ENCODE measurements at regions not wholly inside any gene's neighbourhood (a gene's known extent, or its start where the extent isn't known, plus 50 kb on each side); places are given as distances from the start of the nearest gene placed in this dataset.
"Not testable (repeated sequence)": the region's sequence is repeated elsewhere in the genome, so short reads cannot be mapped to it uniquely, and the experiment has no call there.

DNA sequence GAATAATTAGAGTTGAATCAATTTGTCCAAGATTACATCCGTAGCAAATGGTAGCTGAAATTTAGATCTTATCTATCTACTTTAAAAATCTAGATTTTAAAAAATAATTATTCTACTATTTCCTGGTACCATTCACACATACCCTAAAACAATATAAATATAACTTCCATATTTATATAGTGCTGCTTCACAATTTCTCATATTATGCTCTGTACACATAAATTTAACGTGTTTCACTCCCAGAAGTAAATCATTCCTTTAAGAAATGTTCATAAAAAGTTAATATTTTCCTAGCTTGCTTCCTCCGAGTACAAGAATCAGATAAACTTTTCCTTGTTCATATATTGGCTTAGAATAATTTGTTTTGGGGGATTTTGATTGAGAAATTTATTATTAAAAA lies 857.0 kb upstream of the SPRY2 start:
- no peak for DNase-seq

DNA sequence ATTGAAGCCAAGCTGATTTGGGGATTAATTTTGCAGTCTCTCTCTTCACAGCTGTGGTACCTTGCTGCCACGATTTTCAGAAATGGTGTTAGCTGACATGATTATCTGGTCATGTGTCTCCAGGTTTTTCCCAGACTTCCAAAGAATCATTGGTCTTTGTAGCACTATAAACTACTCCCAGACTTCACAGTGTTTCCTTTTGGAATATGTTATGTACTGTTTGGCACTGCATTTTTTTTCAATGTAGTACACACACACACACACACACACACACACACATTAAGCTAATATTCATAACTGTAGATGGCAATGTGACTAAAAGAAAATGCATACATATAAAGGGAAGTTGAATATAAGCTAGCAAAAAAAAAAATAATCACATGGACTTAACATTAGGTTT lies 856.6 kb upstream of the SPRY2 start:
- DNase-seq = no peak

DNA sequence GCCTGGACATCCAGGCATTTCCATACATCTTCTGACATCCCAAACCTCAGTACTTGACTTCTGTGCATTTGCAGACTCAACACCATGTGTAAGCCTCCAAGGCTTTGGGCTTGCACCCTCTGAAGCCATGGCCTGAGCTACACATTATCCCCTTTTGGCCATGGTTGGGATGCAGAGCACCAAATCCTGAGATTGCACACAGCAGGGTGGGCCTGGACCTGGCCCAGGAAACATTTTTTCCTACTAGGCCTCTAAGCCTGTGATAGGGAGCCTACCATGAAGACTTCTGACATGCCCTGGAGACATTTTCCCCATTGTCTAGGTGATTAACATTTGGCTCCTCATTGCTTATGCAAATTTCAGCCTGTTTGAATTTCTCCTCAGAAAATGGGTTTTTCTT lies 853.4 kb upstream of the SPRY2 start:
- no peak for DNase-seq

- no peak for DNase-seq
These were observed 843.8 kb upstream of the SPRY2 start for GRCh38 chr13:81184556-81185265.

- DNase-seq = no peak
These were observed 831.7 kb upstream of the SPRY2 start for GRCh38 chr13:81172603-81173002.

DNA sequence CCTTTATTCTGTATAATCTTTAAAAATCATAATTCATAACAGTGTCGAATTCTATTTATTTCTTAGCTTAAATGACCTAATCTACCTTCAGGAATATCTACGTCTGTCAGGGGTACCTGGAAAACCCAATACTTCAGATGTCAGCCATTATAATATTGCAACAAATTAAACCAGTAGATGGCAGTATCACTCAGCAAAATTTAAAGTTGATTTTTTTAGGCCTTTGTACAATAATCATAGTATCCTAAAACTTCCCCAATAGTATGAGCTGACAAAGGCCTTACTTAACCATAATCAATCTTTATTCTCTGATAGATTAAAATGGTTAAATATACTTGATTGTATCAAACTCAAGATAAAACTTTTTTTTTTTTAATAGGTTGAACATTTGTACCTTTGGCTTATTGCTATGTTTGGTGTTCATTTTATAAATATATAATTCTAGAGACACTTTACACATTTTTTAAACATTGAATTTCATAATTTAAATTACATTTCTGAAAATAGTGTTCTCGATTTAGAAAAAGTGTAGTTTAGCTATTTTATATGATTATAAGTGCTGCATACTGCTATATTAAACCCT lies 830.2 kb upstream of the SPRY2 start:
- peak in 1 of 2 experiments; percentile 21 for DNase-seq

GRCh38 chr13:81163823-81164222 lies 822.9 kb upstream of the SPRY2 start:
- not testable (repeated sequence) for DNase-seq

- DNase-seq = no peak
These were observed 812.6 kb upstream of the SPRY2 start for GRCh38 chr13:81153478-81153877.

GRCh38 chr13:81148822-81149221 lies 807.9 kb upstream of the SPRY2 start:
- DNase-seq = no peak

- DNase-seq = not testable (repeated sequence)
These were observed 805.6 kb upstream of the SPRY2 start for GRCh38 chr13:81146576-81146975.

DNA sequence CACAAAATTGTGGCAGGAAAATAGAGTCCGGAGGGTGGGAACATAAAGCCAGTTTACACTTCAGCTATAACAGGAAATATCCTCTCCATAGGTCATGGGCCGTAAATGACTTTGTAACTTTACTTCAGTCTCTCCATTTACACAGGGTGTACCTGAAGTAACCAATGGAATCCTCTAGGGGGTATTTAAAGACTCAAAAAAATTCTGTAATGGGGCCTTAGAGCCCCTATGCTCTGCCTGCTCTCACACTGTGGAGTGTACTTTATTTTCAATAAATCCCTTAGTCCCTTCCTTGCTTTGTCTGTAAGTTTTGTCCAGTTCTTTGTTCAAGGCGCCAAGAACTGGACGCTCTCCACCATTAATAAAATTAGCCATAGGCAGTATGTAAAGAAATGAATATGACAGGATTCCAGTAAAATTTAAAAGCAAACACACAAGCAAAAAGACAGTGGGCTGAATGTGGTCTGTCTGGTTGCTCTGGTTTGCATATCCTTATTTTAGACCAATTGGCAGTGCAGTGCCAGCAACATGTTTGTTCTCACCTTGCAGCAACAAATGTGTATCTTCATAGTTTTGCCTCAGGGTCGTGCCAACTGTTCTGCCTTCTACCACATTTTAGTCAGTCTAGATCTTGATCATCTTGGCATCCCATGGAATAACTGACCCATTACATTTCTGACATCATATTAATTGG lies 801.5 kb upstream of the SPRY2 start:
- no peak for DNase-seq

DNA sequence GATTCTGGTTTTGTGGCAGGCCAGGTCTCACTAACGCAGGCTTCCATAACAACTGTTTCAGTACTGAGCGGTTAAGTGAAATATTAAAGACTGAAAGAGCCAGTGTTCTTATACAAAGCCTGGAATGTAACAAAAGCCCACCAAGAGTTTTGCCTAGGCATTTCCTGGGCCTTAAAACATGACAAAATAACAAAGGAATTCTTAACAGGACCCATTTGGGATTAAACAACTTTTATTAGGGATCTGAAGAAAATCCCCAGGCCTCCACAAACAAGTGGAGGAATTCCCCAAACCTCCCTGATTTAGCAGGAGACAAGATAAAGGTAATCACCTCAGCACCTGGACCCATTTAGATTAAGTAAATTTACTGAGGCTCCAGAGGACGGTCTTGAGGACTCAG lies 799.7 kb upstream of the SPRY2 start:
- no peak for DNase-seq

DNA sequence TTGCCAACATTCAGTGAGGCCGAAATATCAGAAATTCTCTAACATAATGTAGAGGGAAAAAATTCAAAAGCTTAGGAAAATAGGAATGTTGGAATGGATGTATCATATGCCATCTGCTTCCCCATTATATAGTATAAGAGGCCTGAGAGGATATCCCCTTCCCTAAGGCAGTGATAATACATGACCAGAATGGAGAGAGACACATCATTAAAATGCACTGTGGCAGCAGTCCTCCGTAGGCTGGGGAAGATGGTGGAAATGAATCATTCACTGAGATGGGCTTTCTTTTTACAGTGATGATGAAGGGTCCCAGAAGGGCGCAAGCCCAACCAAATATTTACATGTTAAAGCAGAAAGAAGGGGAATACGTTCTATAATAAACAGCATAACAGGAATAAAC lies 799.1 kb upstream of the SPRY2 start:
- DNase-seq = peak in 1 of 2 experiments; percentile 27

- no peak for DNase-seq
These were observed 797.5 kb upstream of the SPRY2 start for GRCh38 chr13:81138353-81138980.

GRCh38 chr13:81133066-81133465 lies 792.1 kb upstream of the SPRY2 start:
- no peak for DNase-seq

GRCh38 chr13:81117416-81117815 lies 776.5 kb upstream of the SPRY2 start:
- DNase-seq = no peak

DNA sequence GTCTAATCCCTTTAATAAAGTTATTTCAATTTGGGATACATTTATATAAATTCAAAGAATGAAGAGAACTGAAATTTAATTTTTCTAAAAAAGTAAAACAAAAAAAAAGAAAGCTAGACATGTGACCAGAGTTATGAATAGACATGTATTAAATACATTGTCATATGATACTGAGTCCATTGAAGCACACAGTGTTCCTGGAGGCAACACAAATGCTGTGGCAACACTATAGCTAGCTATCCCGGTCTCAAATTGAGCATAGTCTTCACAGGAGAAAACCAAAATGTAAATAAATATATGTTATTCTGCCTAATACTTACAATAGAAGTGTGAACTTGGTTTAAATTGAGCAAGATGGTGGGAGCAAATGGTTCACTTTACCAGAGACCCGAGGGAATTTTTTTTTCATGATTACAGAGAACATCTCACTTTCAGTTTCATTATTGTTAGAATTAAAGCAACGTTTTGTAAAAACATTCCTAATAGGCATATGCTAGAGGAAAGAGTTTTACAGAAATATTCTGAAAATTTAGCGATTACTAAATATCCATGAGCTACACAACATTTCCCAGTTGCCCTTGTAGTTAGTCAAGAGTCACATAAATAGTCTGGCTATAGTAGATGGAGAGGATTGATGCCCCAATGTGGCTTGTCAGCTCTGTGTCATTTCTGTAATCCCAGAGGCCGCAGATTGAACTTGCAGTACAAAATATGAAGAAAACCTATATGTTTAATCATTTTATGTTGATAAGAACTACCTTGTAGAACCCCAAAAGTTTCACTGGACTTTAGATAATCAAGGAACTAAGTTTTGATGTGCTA lies 775.7 kb upstream of the SPRY2 start:
- DNase-seq = no peak

- DNase-seq = no peak
These were observed 768.1 kb upstream of the SPRY2 start for GRCh38 chr13:81109026-81109425.

DNA sequence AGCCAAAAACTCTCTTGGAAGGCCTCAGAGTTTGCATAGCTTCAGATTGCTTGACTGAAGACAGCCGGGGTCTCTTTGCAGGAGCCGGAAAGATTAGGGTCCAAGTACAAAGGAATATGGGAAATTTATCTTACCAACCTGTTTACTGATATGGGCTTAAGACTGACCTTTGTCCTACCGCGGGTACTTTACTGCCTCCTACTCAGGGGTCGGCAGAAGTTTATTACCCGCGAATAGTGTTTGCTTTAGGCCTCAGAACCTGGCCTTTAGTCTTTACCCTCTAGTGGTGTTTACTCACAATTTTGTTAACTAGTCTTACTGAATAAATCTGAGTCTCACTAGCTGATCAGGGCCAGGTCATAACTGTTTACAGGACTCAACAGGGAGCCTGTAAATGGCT lies 765.4 kb upstream of the SPRY2 start:
- no peak for DNase-seq

- DNase-seq = no peak
These were observed 763.2 kb upstream of the SPRY2 start for GRCh38 chr13:81104035-81104715.

GRCh38 chr13:81102066-81102465 lies 761.1 kb upstream of the SPRY2 start:
- DNase-seq = not testable (repeated sequence)

Data from NCI-H524 (cell line).